K562 (cell line): ENCODE measurements at regions not wholly inside any gene's neighbourhood (a gene's known extent, or its start where the extent isn't known, plus 50 kb on each side); places are given as distances from the start of the nearest gene placed in this dataset.

Experiments used
- CHAMP1 ChIP-seq: fragments of 450-650 bp; IDR thresholded peaks from 2 replicates; pipeline ENCODE4 v1.6.1; 2016; ENCODE audit warnings: mild to moderate bottlenecking
- DEAF1 ChIP-seq: fragments of 450-650 bp; formaldehyde crosslinking; IDR thresholded peaks from 2 replicates; pipeline ENCODE4 v1.4.0; 2020; ENCODE audit warnings: mild to moderate bottlenecking, moderate library complexity
- SMAD4 ChIP-seq: fragments of 250-450 bp; sonication (Bioruptor Pico); conservative IDR thresholded peaks from 2 replicates; pipeline ENCODE4 v1.8.0; 2021; ENCODE audit warnings: inconsistent platforms, mild to moderate bottlenecking, moderate library complexity
- SMARCB1 ChIP-seq: IDR thresholded peaks from 2 replicates; pipeline ENCODE4 v1.6.1; 2011; ENCODE audit warnings: improper control_type of control experiment, low read depth; ENCODE audit not compliant: insufficient read length
- SMARCC2 ChIP-seq: fragments of 450-650 bp; IDR thresholded peaks from 2 replicates; pipeline ENCODE4 v1.6.1; 2017; ENCODE audit warnings: antibody characterized with exemption, moderate library complexity, mild to moderate bottlenecking, low read depth
- ZBTB9 ChIP-seq: fragments of 450-650 bp; formaldehyde crosslinking; IDR thresholded peaks from 2 replicates; pipeline ENCODE4 v1.4.0; 2020; ENCODE audit warnings: mild to moderate bottlenecking, moderate library complexity
- ZMIZ1 ChIP-seq, 2 experiments: fragments of 150-350 bp in 1 of 2; IDR thresholded peaks; 2 replicates each; pipeline ENCODE4 v1.6.1; 2012 to 2016; ENCODE audit warnings: low read depth in 2 of 2, low read length in 2 of 2, mild to moderate bottlenecking in 1 of 2, moderate library complexity in 1 of 2
- ZNF197 ChIP-seq: fragments of 200-800 bp; sonication (Bioruptor generic); IDR thresholded peaks from 2 replicates; pipeline ENCODE4 v1.6.1; 2016; ENCODE audit warnings: low read depth, missing genetic modification characterization, missing compliant biosample characterization
- TF ChIP-seq, protein P1 (sequence below): fragments of 250-450 bp; sonication (Bioruptor Pico); IDR thresholded peaks from 2 replicates; pipeline ENCODE4 v1.8.0; 2021; ENCODE audit warnings: borderline replicate concordance, mild to moderate bottlenecking, moderate library complexity; ENCODE audit not compliant: poor library complexity, severe bottlenecking
- TF ChIP-seq, protein P2 (sequence below): fragments of 200-800 bp; sonication (Bioruptor generic); IDR thresholded peaks from 2 replicates; pipeline ENCODE4 v1.6.1; 2016; ENCODE audit warnings: missing genetic modification characterization, missing compliant biosample characterization

- TF ChIP-seq SMARCB1 = no peak
- TF ChIP-seq ZNF197 = 0 out of 2 replicates have a peak, but pooled peaks have one; percentile 56
- TF ChIP-seq, protein P1, sequence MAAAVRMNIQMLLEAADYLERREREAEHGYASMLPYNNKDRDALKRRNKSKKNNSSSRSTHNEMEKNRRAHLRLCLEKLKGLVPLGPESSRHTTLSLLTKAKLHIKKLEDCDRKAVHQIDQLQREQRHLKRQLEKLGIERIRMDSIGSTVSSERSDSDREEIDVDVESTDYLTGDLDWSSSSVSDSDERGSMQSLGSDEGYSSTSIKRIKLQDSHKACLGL (CRISPR knock-in tag) = no peak
- TF ChIP-seq ZBTB9 (CRISPR knock-in tag) = peak; percentile 14; the same call in 1 of the 2 replicates
- 0 out of 4 replicates have a peak, but pooled peaks of 1 of the 2 experiments have one; percentile 77 for TF ChIP-seq ZMIZ1 (IDR thresholded peaks at IDR 0.05; ENCODE audit: low read depth in 2 of 2, low read length in 2 of 2)
- peak; percentile 69; the same call in 1 of the 2 replicates for TF ChIP-seq SMARCC2
- TF ChIP-seq CHAMP1 = no peak
- TF ChIP-seq, protein P2, sequence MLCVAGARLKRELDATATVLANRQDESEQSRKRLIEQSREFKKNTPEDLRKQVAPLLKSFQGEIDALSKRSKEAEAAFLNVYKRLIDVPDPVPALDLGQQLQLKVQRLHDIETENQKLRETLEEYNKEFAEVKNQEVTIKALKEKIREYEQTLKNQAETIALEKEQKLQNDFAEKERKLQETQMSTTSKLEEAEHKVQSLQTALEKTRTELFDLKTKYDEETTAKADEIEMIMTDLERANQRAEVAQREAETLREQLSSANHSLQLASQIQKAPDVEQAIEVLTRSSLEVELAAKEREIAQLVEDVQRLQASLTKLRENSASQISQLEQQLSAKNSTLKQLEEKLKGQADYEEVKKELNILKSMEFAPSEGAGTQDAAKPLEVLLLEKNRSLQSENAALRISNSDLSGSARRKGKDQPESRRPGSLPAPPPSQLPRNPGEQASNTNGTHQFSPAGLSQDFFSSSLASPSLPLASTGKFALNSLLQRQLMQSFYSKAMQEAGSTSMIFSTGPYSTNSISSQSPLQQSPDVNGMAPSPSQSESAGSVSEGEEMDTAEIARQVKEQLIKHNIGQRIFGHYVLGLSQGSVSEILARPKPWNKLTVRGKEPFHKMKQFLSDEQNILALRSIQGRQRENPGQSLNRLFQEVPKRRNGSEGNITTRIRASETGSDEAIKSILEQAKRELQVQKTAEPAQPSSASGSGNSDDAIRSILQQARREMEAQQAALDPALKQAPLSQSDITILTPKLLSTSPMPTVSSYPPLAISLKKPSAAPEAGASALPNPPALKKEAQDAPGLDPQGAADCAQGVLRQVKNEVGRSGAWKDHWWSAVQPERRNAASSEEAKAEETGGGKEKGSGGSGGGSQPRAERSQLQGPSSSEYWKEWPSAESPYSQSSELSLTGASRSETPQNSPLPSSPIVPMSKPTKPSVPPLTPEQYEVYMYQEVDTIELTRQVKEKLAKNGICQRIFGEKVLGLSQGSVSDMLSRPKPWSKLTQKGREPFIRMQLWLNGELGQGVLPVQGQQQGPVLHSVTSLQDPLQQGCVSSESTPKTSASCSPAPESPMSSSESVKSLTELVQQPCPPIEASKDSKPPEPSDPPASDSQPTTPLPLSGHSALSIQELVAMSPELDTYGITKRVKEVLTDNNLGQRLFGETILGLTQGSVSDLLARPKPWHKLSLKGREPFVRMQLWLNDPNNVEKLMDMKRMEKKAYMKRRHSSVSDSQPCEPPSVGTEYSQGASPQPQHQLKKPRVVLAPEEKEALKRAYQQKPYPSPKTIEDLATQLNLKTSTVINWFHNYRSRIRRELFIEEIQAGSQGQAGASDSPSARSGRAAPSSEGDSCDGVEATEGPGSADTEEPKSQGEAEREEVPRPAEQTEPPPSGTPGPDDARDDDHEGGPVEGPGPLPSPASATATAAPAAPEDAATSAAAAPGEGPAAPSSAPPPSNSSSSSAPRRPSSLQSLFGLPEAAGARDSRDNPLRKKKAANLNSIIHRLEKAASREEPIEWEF = peak; percentile 55; the same call in 1 of the 2 replicates
- TF ChIP-seq DEAF1 = no peak
- peak; percentile 93 for TF ChIP-seq SMAD4
Measured at GRCh38 chr7:101729241-101729883, 88.1 kb upstream of the CUX1 start (continued).
